ENCODE measurements at regions not wholly inside any gene's neighbourhood (a gene's known extent, or its start where the extent isn't known, plus 50 kb on each side); places are given as distances from the start of the nearest gene placed in this dataset.
"Not testable (repeated sequence)": the region's sequence is repeated elsewhere in the genome, so short reads cannot be mapped to it uniquely, and the experiment has no call there.

GRCh38 chr1:234820597-234820996, 210.6 kb upstream of the IRF2BP2 start:
- H3K4me3 ChIP-seq (ENCODE audit: low read depth, low read length) = no peak overlapping the region
- H3K27me3 ChIP-seq (ENCODE audit: control insufficient read depth, insufficient read depth, low read length) = no peaks in the 10 kb centered on the region
- H3K4me1 ChIP-seq (ENCODE audit: control insufficient read depth, insufficient read depth, low read length) = peaks cover 5% of the 10 kb centered on the region
- no peak overlapping the region for H3K27ac ChIP-seq (ENCODE audit: low read depth, low read length)
- H3K9me3 ChIP-seq (ENCODE audit: control insufficient read depth, insufficient read depth, low read length) = no peaks in the 10 kb centered on the region
- H3K36me3 ChIP-seq (ENCODE audit: control insufficient read depth, insufficient read depth, low read length) = no peaks in the 10 kb centered on the region
- no peak for DNase-seq (ENCODE audit: low read depth in 4 of 6, low spot score in 6 of 6)
- WGBS (ENCODE audit: insufficient coverage) = 95% methylated on average over 1 of the region's 1 CpG

GRCh38 chr1:234819845-234820244, 209.9 kb upstream of the IRF2BP2 start:
- H3K27me3 ChIP-seq (ENCODE audit: control insufficient read depth, insufficient read depth, low read length); DNase-seq (ENCODE audit: low read depth in 4 of 6, low spot score in 6 of 6); H3K27ac ChIP-seq (ENCODE audit: low read depth, low read length); H3K9me3 ChIP-seq (ENCODE audit: control insufficient read depth, insufficient read depth, low read length); H3K36me3 ChIP-seq (ENCODE audit: control insufficient read depth, insufficient read depth, low read length); H3K4me1 ChIP-seq (ENCODE audit: control insufficient read depth, insufficient read depth, low read length); H3K4me3 ChIP-seq (ENCODE audit: low read depth, low read length): not testable (repeated sequence)
- no CpG with 5 or more reads among the region's 7 CpGs for WGBS (ENCODE audit: insufficient coverage)

GRCh38 chr1:234818040-234818387, 208.0 kb upstream of the IRF2BP2 start:
- H3K27ac ChIP-seq (ENCODE audit: low read depth, low read length); H3K36me3 ChIP-seq (ENCODE audit: control insufficient read depth, insufficient read depth, low read length); H3K4me1 ChIP-seq (ENCODE audit: control insufficient read depth, insufficient read depth, low read length); H3K4me3 ChIP-seq (ENCODE audit: low read depth, low read length); H3K27me3 ChIP-seq (ENCODE audit: control insufficient read depth, insufficient read depth, low read length); DNase-seq (ENCODE audit: low read depth in 4 of 6, low spot score in 6 of 6); H3K9me3 ChIP-seq (ENCODE audit: control insufficient read depth, insufficient read depth, low read length): not testable (repeated sequence)
- no CpG with 5 or more reads among the region's 5 CpGs for WGBS (ENCODE audit: insufficient coverage)

GRCh38 chr1:234817313-234818039, 207.5 kb upstream of the IRF2BP2 start:
- not testable (repeated sequence) for H3K4me1 ChIP-seq (ENCODE audit: control insufficient read depth, insufficient read depth, low read length); H3K27me3 ChIP-seq (ENCODE audit: control insufficient read depth, insufficient read depth, low read length); DNase-seq (ENCODE audit: low read depth in 4 of 6, low spot score in 6 of 6); H3K4me3 ChIP-seq (ENCODE audit: low read depth, low read length); H3K36me3 ChIP-seq (ENCODE audit: control insufficient read depth, insufficient read depth, low read length); H3K9me3 ChIP-seq (ENCODE audit: control insufficient read depth, insufficient read depth, low read length)
- H3K27ac ChIP-seq (ENCODE audit: low read depth, low read length) = peak overlapping the region; percentile 33
- no CpG with 5 or more reads among the region's 11 CpGs for WGBS (ENCODE audit: insufficient coverage)

- not testable (repeated sequence) for H3K4me3 ChIP-seq (ENCODE audit: low read depth, low read length); H3K9me3 ChIP-seq (ENCODE audit: control insufficient read depth, insufficient read depth, low read length); H3K36me3 ChIP-seq (ENCODE audit: control insufficient read depth, insufficient read depth, low read length); H3K27me3 ChIP-seq (ENCODE audit: control insufficient read depth, insufficient read depth, low read length); H3K27ac ChIP-seq (ENCODE audit: low read depth, low read length); H3K4me1 ChIP-seq (ENCODE audit: control insufficient read depth, insufficient read depth, low read length)
- DNase-seq (ENCODE audit: low read depth in 4 of 6, low spot score in 6 of 6) = peak in 1 of 6 donors; percentile 29
- 58% methylated on average over 6 of the region's 7 CpGs for WGBS (ENCODE audit: insufficient coverage)
Measured at GRCh38 chr1:234816864-234817263, 206.9 kb upstream of the IRF2BP2 start.

- DNase-seq (ENCODE audit: low read depth in 4 of 6, low spot score in 6 of 6) = peak in 2 of 6 donors; percentile 12 to 69
- WGBS (ENCODE audit: insufficient coverage) = 42% methylated on average over 5 of the region's 26 CpGs
Measured at GRCh38 chr1:234816186-234816851, 206.3 kb upstream of the IRF2BP2 start.

GRCh38 chr1:234815295-234815815, 205.4 kb upstream of the IRF2BP2 start:
- 83% methylated on average over 1 of the region's 7 CpGs for WGBS (ENCODE audit: insufficient coverage)
- H3K27ac ChIP-seq (ENCODE audit: low read depth, low read length) = not testable (repeated sequence)

More at GRCh38 chr1:234816186-234816851, 206.3 kb upstream of the IRF2BP2 start:
- H3K36me3 ChIP-seq (ENCODE audit: control insufficient read depth, insufficient read depth, low read length); H3K27ac ChIP-seq (ENCODE audit: low read depth, low read length); H3K4me1 ChIP-seq (ENCODE audit: control insufficient read depth, insufficient read depth, low read length); H3K27me3 ChIP-seq (ENCODE audit: control insufficient read depth, insufficient read depth, low read length); H3K4me3 ChIP-seq (ENCODE audit: low read depth, low read length); H3K9me3 ChIP-seq (ENCODE audit: control insufficient read depth, insufficient read depth, low read length): not testable (repeated sequence)

GRCh38 chr1:234814235-234814634, 204.3 kb upstream of the IRF2BP2 start:
- H3K36me3 ChIP-seq (ENCODE audit: control insufficient read depth, insufficient read depth, low read length); H3K9me3 ChIP-seq (ENCODE audit: control insufficient read depth, insufficient read depth, low read length); H3K27ac ChIP-seq (ENCODE audit: low read depth, low read length); H3K27me3 ChIP-seq (ENCODE audit: control insufficient read depth, insufficient read depth, low read length); H3K4me3 ChIP-seq (ENCODE audit: low read depth, low read length); H3K4me1 ChIP-seq (ENCODE audit: control insufficient read depth, insufficient read depth, low read length); DNase-seq (ENCODE audit: low read depth in 4 of 6, low spot score in 6 of 6): not testable (repeated sequence)
- WGBS (ENCODE audit: insufficient coverage) = no CpG with 5 or more reads among the region's 7 CpGs

More at GRCh38 chr1:234815295-234815815, 205.4 kb upstream of the IRF2BP2 start:
- H3K36me3 ChIP-seq (ENCODE audit: control insufficient read depth, insufficient read depth, low read length); DNase-seq (ENCODE audit: low read depth in 4 of 6, low spot score in 6 of 6); H3K9me3 ChIP-seq (ENCODE audit: control insufficient read depth, insufficient read depth, low read length); H3K4me3 ChIP-seq (ENCODE audit: low read depth, low read length); H3K4me1 ChIP-seq (ENCODE audit: control insufficient read depth, insufficient read depth, low read length); H3K27me3 ChIP-seq (ENCODE audit: control insufficient read depth, insufficient read depth, low read length): not testable (repeated sequence)

- not testable (repeated sequence) for H3K27ac ChIP-seq (ENCODE audit: low read depth, low read length); H3K36me3 ChIP-seq (ENCODE audit: control insufficient read depth, insufficient read depth, low read length); H3K4me1 ChIP-seq (ENCODE audit: control insufficient read depth, insufficient read depth, low read length); H3K27me3 ChIP-seq (ENCODE audit: control insufficient read depth, insufficient read depth, low read length); H3K4me3 ChIP-seq (ENCODE audit: low read depth, low read length); DNase-seq (ENCODE audit: low read depth in 4 of 6, low spot score in 6 of 6); H3K9me3 ChIP-seq (ENCODE audit: control insufficient read depth, insufficient read depth, low read length)
- WGBS (ENCODE audit: insufficient coverage) = 88% methylated on average over 1 of the region's 6 CpGs
Measured at GRCh38 chr1:234811824-234812223, 201.8 kb upstream of the IRF2BP2 start.

GRCh38 chr1:234810726-234811125, 200.7 kb upstream of the IRF2BP2 start:
- no CpG with 5 or more reads among the region's 4 CpGs for WGBS (ENCODE audit: insufficient coverage)
- H3K36me3 ChIP-seq (ENCODE audit: control insufficient read depth, insufficient read depth, low read length); H3K27me3 ChIP-seq (ENCODE audit: control insufficient read depth, insufficient read depth, low read length); H3K27ac ChIP-seq (ENCODE audit: low read depth, low read length); H3K9me3 ChIP-seq (ENCODE audit: control insufficient read depth, insufficient read depth, low read length); H3K4me1 ChIP-seq (ENCODE audit: control insufficient read depth, insufficient read depth, low read length); DNase-seq (ENCODE audit: low read depth in 4 of 6, low spot score in 6 of 6); H3K4me3 ChIP-seq (ENCODE audit: low read depth, low read length): not testable (repeated sequence)

Measured in spinal cord (tissue), 9 donors.